Prostate gland (tissue), 2 donors: ENCODE measurements at regions not wholly inside any gene's neighbourhood (a gene's known extent, or its start where the extent isn't known, plus 50 kb on each side); places are given as distances from the start of the nearest gene placed in this dataset.

Experiments used
- DNase-seq: peaks from one replicate; pipeline ENCODE4 v3.0.0-alpha.2; 2019; ENCODE audit warnings: low spot score
- H3K27ac ChIP-seq, 2 donors: fragments of 200-600 bp; sonication (generic); 2 replicates each; pipeline ENCODE4 v1.5.1; 2017 to 2019
- H3K27me3 ChIP-seq: fragments of 200-600 bp; sonication (generic); replicated peaks from 2 replicates; pipeline ENCODE4 v1.5.1; 2019; ENCODE audit not compliant: insufficient read depth
- H3K36me3 ChIP-seq, 2 donors: fragments of 200-600 bp; sonication (generic); 1 replicate in 1 of 2; 2 replicates in 1 of 2; pipeline versions ENCODE4 v1.5.1 to v1.8.1; 2017 to 2019
- H3K4me1 ChIP-seq: fragments of 200-600 bp; sonication (generic); replicated peaks from 2 replicates; pipeline ENCODE4 v1.5.1; 2019
- H3K4me3 ChIP-seq, 2 donors: fragments of 200-600 bp; sonication (generic); 2 replicates each; pipeline ENCODE4 v1.5.1; 2017 to 2019
- H3K9me3 ChIP-seq: fragments of 200-600 bp; sonication (generic); 2 replicates; pipeline ENCODE4 v1.5.1; 2017
- CTCF ChIP-seq, 4 experiments: fragments of 200-600 bp in 2 of 4; fragments of 450-650 bp in 2 of 4; sonication (generic) in 2 of 4; IDR thresholded peaks; 1 replicate in 3 of 4; 2 replicates in 1 of 4; pipeline ENCODE4 v1.5.1; 2016 to 2019; ENCODE audit warnings: antibody characterized with exemption in 4 of 4, mild to moderate bottlenecking in 2 of 4, moderate library complexity in 2 of 4
- POLR2A ChIP-seq: fragments of 450-650 bp; IDR thresholded peaks from one replicate; pipeline ENCODE4 v1.6.1; 2016; ENCODE audit warnings: antibody characterized with exemption, mild to moderate bottlenecking
- POLR2AphosphoS5 ChIP-seq: sonication (generic); formaldehyde crosslinking; IDR thresholded peaks from one replicate; pipeline ENCODE4 v1.6.1; 2017; ENCODE audit warnings: antibody characterized with exemption
- WGBS: methylation state at CpG from one replicate; pipeline ENCODE4 v1.1.5; 2018; 5-methylcytosine and 5-hydroxymethylcytosine counted together
- intact Hi-C: fragments of 100-400 bp; cut with DNase I; formaldehyde crosslinking; loops from one replicate; pipeline ENCODE4 v1.14.2; 2022

- H3K4me3 ChIP-seq: no peak overlapping the region
- H3K4me1 ChIP-seq: no peaks in the 10 kb centered on the region
- WGBS: 0% methylated on average over 1 of the region's 1 CpG
- no peak for DNase-seq
- intact Hi-C loops: no loop called here
- no peak overlapping the region for H3K27ac ChIP-seq
- H3K36me3 ChIP-seq: no peaks in the 10 kb centered on the region
- H3K27me3 ChIP-seq: no peaks in the 10 kb centered on the region
- TF ChIP-seq POLR2AphosphoS5 (no peak), CTCF (IDR thresholded peaks at IDR 0.05) (no peak), POLR2A (no peak)
- H3K9me3 ChIP-seq: no peaks in the 10 kb centered on the region
These were observed 597.4 kb upstream of the PTGER4 start for GRCh38 chr5:40082313-40082712.

GRCh38 chr5:40080191-40080590, 599.5 kb upstream of the PTGER4 start:
- Histone ChIP-seq H3K9me3 (no peaks in the 10 kb centered on the region), H3K4me1 (no peaks in the 10 kb centered on the region), H3K27me3 (no peaks in the 10 kb centered on the region), H3K4me3 (no peak overlapping the region), H3K27ac (no peak overlapping the region), H3K36me3 (no peaks in the 10 kb centered on the region)
- no peak for TF ChIP-seq POLR2AphosphoS5
- intact Hi-C loops: no loop called here
- DNase-seq: no peak

GRCh38 chr5:40078898-40079575, 600.7 kb upstream of the PTGER4 start:
- no peaks in the 10 kb centered on the region for H3K9me3 ChIP-seq
- WGBS: 71% methylated on average over 8 of the region's 8 CpGs
- no peak for DNase-seq
- no peak for TF ChIP-seq POLR2AphosphoS5
- no peak for TF ChIP-seq POLR2A
- TF ChIP-seq CTCF (IDR thresholded peaks at IDR 0.05): no peak
- no peaks in the 10 kb centered on the region for H3K27me3 ChIP-seq
- H3K4me1 ChIP-seq: no peaks in the 10 kb centered on the region
- no peaks in the 10 kb centered on the region for H3K36me3 ChIP-seq
- no peak overlapping the region for H3K4me3 ChIP-seq
- intact Hi-C loops: no loop called here
- no peak overlapping the region for H3K27ac ChIP-seq

GRCh38 chr5:40074826-40075225, 604.9 kb upstream of the PTGER4 start:
- no peak for DNase-seq
- no peaks in the 10 kb centered on the region for H3K36me3 ChIP-seq
- intact Hi-C loops: no loop called here
- WGBS: 75% methylated on average over 1 of the region's 1 CpG
- no peak overlapping the region for H3K4me3 ChIP-seq
- H3K4me1 ChIP-seq: no peaks in the 10 kb centered on the region
- TF ChIP-seq POLR2A (no peak), CTCF (IDR thresholded peaks at IDR 0.05) (no peak), POLR2AphosphoS5 (no peak)
- no peaks in the 10 kb centered on the region for H3K27me3 ChIP-seq
- H3K27ac ChIP-seq: no peak overlapping the region
- H3K9me3 ChIP-seq: no peaks in the 10 kb centered on the region

- Histone ChIP-seq H3K27ac (no peak overlapping the region), H3K4me1 (no peaks in the 10 kb centered on the region), H3K36me3 (no peaks in the 10 kb centered on the region), H3K4me3 (no peak overlapping the region), H3K9me3 (no peaks in the 10 kb centered on the region), H3K27me3 (no peaks in the 10 kb centered on the region)
- 94% methylated on average over 1 of the region's 1 CpG for WGBS
- no peak for DNase-seq
- no peak for TF ChIP-seq POLR2AphosphoS5
- TF ChIP-seq CTCF (IDR thresholded peaks at IDR 0.05): no peak
- TF ChIP-seq POLR2A: no peak
- intact Hi-C loops: no loop called here
These were observed 605.8 kb upstream of the PTGER4 start for GRCh38 chr5:40073927-40074326.
